Caco-2 (cell line): ENCODE measurements at regions not wholly inside any gene's neighbourhood (a gene's known extent, or its start where the extent isn't known, plus 50 kb on each side); places are given as distances from the start of the nearest gene placed in this dataset.
A peak's percentile ranks its signal among the peaks of the same experiment; 100 is the strongest.

ENCODE experiments used
- BruUV-seq: library from RNA; stranded (reverse); fragments of 400-500 nt; replicated peaks from 2 replicates; lab custom pipeline; 2021; lab: Mats Ljungman, UMichigan
- CTCF ChIA-PET: fragments of 300-600 bp; sonication (Branson Sonifier 250); formaldehyde crosslinking; loops from one replicate; lab custom pipeline; 2022; ENCODE audit warnings: antibody characterized with exemption; lab: Charles Lee
- POLR2A ChIA-PET: fragments of 300-600 bp; sonication (Branson Sonifier 250); formaldehyde crosslinking; loops from one replicate; lab custom pipeline; 2022; ENCODE audit warnings: antibody characterized with exemption; lab: Charles Lee
- DNase-seq, 2 experiments: peaks; one replicate each; pipeline versions ENCODE4 v3.0.0 to v3.0.0-alpha.2; 2020 to 2022
- H3K27me3 ChIP-seq: replicated peaks from 2 replicates; pipeline ENCODE4 v1.6.0; 2011; ENCODE audit warnings: low read length; ENCODE audit not compliant: control insufficient read depth, insufficient read depth
- H3K36me3 ChIP-seq: 2 replicates; pipeline ENCODE4 v1.5.1; 2011; ENCODE audit warnings: low read length; ENCODE audit not compliant: control insufficient read depth, insufficient read depth
- H3K4me1 ChIP-seq: fragments of 250-450 bp; sonication (Bioruptor Pico); 2 replicates; pipeline ENCODE4 v1.5.1; 2020; ENCODE audit warnings: mild to moderate bottlenecking
- H3K4me3 ChIP-seq: 2 replicates; pipeline ENCODE4 v1.5.1; 2011; ENCODE audit warnings: low read depth, mild to moderate bottlenecking, control low read depth, low read length
- H3K9me3 ChIP-seq: fragments of 250-450 bp; sonication (Bioruptor Pico); 2 replicates; pipeline ENCODE4 v1.5.1; 2020; ENCODE audit warnings: mild to moderate bottlenecking, moderate library complexity
- H3K27ac Mint-ChIP-seq: one replicate; pipeline ENCODE4 v1.8.0; 2022; ENCODE audit warnings: mixed read lengths; ENCODE audit not compliant: unreplicated experiment
- H3K27me3 Mint-ChIP-seq: one replicate; pipeline ENCODE4 v1.8.0; 2022; ENCODE audit warnings: mixed read lengths; ENCODE audit not compliant: insufficient read depth, unreplicated experiment
- H3K36me3 Mint-ChIP-seq: one replicate; pipeline ENCODE4 v1.8.0; 2022; ENCODE audit warnings: mild to moderate bottlenecking, mixed read lengths; ENCODE audit not compliant: insufficient read depth, unreplicated experiment
- H3K4me1 Mint-ChIP-seq: one replicate; pipeline ENCODE4 v1.8.0; 2022; ENCODE audit warnings: low read depth, mixed read lengths; ENCODE audit not compliant: unreplicated experiment
- H3K4me3 Mint-ChIP-seq: one replicate; pipeline ENCODE4 v1.8.0; 2022; ENCODE audit warnings: mild to moderate bottlenecking, moderate library complexity, mixed read lengths; ENCODE audit not compliant: unreplicated experiment
- H3K9me3 Mint-ChIP-seq: one replicate; pipeline ENCODE4 v1.8.0; 2022; ENCODE audit warnings: mixed read lengths; ENCODE audit not compliant: unreplicated experiment
- CTCF ChIP-seq, 2 experiments: fragments of 200-600 bp in 1 of 2; IDR thresholded peaks; 1 replicate in 1 of 2; 2 replicates in 1 of 2; pipeline versions ENCODE4 v1.5.1 to v1.8.0; 2011 to 2022; ENCODE audit warnings: antibody characterized with exemption in 1 of 2, control low read depth in 1 of 2, inconsistent platforms in 1 of 2, low read depth in 1 of 2, low read length in 1 of 2, mild to moderate bottlenecking in 1 of 2, moderate library complexity in 1 of 2; ENCODE audit not compliant: insufficient read depth in 1 of 2, severe bottlenecking in 1 of 2, unreplicated experiment in 1 of 2
- intact Hi-C: fragments of 100-400 bp; cut with micrococcal nuclease; formaldehyde crosslinking; loops from one replicate; pipeline ENCODE4 v1.10.0; 2022; ENCODE audit not compliant: unreplicated experiment

DNA sequence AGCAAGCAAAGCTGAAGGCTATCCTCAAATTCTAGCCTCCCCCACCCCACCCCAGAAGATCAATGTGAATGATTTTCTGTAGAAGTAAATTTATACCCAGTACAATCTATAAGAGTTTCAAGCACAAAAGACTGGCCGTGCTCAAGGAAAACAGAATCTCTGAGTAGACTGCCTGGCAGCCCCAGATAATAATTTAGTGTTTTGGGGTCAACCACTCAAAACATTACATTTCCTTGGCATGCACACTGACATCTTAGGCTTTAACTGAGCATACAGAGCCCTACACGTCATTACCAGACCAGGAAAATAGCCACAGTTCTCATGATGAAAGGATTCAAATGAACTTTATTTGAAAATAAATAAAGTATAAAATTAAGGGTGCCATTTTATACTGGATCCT is 376.5 kb downstream of the TBL1XR1 start:
- no peak for TF ChIP-seq CTCF (IDR thresholded peaks at IDR 0.05; ENCODE audit: insufficient read depth in 1 of 2, low read depth in 1 of 2, low read length in 1 of 2, severe bottlenecking in 1 of 2, unreplicated experiment in 1 of 2)
- Mint-ChIP-seq H3K36me3 (no peaks in the 10 kb centered on the region), H3K9me3 (no peaks in the 10 kb centered on the region), H3K4me1 (no peaks in the 10 kb centered on the region), H3K27ac (no peak overlapping the region), H3K27me3 (no peaks in the 10 kb centered on the region), H3K4me3 (no peak overlapping the region)
- intact Hi-C loops = no loop called here
- ChIA-PET CTCF (no interaction called here), POLR2A (no interaction called here)
- no peak overlapping the region for H3K4me3 ChIP-seq
- H3K9me3 ChIP-seq = no peaks in the 10 kb centered on the region
- BruUV-seq = no TSS peak
- no peaks in the 10 kb centered on the region for H3K4me1 ChIP-seq
- DNase-seq = no peak
- H3K36me3 ChIP-seq = no peaks in the 10 kb centered on the region
- no peaks in the 10 kb centered on the region for H3K27me3 ChIP-seq

- H3K9me3 Mint-ChIP-seq = no peaks in the 10 kb centered on the region
- Histone ChIP-seq H3K36me3 (no peaks in the 10 kb centered on the region), H3K9me3 (no peaks in the 10 kb centered on the region), H3K4me1 (no peaks in the 10 kb centered on the region), H3K4me3 (no peak overlapping the region), H3K27me3 (no peaks in the 10 kb centered on the region)
- ChIA-PET CTCF (no interaction called here), POLR2A (no interaction called here)
- no peak for DNase-seq
- no TSS peak for BruUV-seq
- no peak overlapping the region for H3K27ac Mint-ChIP-seq
- no peaks in the 10 kb centered on the region for H3K36me3 Mint-ChIP-seq
- no peaks in the 10 kb centered on the region for H3K27me3 Mint-ChIP-seq
- intact Hi-C loops = no loop called here
- no peak for TF ChIP-seq CTCF (IDR thresholded peaks at IDR 0.05; ENCODE audit: insufficient read depth in 1 of 2, low read depth in 1 of 2, low read length in 1 of 2, severe bottlenecking in 1 of 2, unreplicated experiment in 1 of 2)
- no peak overlapping the region for H3K4me3 Mint-ChIP-seq
- H3K4me1 Mint-ChIP-seq = no peaks in the 10 kb centered on the region
Measured at GRCh38 chr3:176816937-176817336, 380.3 kb downstream of the TBL1XR1 start.

DNA sequence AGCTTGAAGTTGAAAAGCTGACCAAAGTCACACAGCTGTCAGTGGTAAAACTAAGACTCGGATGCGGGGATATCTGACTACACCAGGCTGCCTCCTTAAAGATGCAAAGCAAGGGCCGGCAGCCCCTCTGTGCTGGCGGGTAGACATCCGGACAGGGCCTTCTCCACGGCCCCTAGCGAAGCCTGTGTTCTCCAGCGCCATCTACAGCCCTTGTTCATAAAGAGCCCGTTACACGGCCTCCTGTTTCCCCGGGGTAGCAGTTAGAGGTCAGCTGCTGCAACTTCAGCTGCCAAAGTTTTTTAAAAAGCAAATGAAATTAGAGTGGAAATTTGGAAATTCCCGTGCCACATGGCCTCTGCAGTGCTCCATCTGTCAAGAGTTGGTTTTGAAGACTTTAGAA is 383.0 kb downstream of the TBL1XR1 start:
- H3K36me3 ChIP-seq = no peaks in the 10 kb centered on the region
- Mint-ChIP-seq H3K9me3 (no peaks in the 10 kb centered on the region), H3K4me3 (no peak overlapping the region), H3K27ac (no peak overlapping the region), H3K4me1 (no peaks in the 10 kb centered on the region), H3K27me3 (no peaks in the 10 kb centered on the region), H3K36me3 (no peaks in the 10 kb centered on the region)
- no peaks in the 10 kb centered on the region for H3K9me3 ChIP-seq
- no TSS peak for BruUV-seq
- H3K4me1 ChIP-seq = no peaks in the 10 kb centered on the region
- no peaks in the 10 kb centered on the region for H3K27me3 ChIP-seq
- POLR2A ChIA-PET = no interaction called here
- no peak overlapping the region for H3K4me3 ChIP-seq
- TF ChIP-seq CTCF (IDR thresholded peaks at IDR 0.05; ENCODE audit: insufficient read depth in 1 of 2, low read depth in 1 of 2, low read length in 1 of 2, severe bottlenecking in 1 of 2, unreplicated experiment in 1 of 2) = peak in 1 of 2 experiments; percentile 33
- peak; percentile 36 to 54 for DNase-seq
- intact Hi-C loops = no loop called here
- CTCF ChIA-PET = no interaction called here
